Peyer's patch (tissue), 4 donors: ENCODE measurements at regions not wholly inside any gene's neighbourhood (a gene's known extent, or its start where the extent isn't known, plus 50 kb on each side); places are given as distances from the start of the nearest gene placed in this dataset.

Source experiments
- CTCF ChIP-seq, 6 experiments: fragments of 450-650 bp in 4 of 6; fragments of 200-600 bp in 2 of 6; sonication (generic) in 1 of 6; IDR thresholded peaks; one replicate each; pipeline ENCODE4 v1.5.1; 2017 to 2019; ENCODE audit warnings: antibody characterized with exemption in 6 of 6, mild to moderate bottlenecking in 3 of 6, moderate library complexity in 1 of 6
- POLR2A ChIP-seq, 2 donors: fragments of 450-650 bp; IDR thresholded peaks; one replicate each; pipeline ENCODE4 v1.5.1; 2017; ENCODE audit warnings: antibody characterized with exemption in 2 of 2, mild to moderate bottlenecking in 2 of 2, moderate library complexity in 2 of 2

- TF ChIP-seq CTCF (IDR thresholded peaks at IDR 0.05) (no peak), POLR2A (IDR thresholded peaks at IDR 0.05) (no peak)
These were observed 277.6 kb upstream of the NAALADL2 start for GRCh38 chr3:174581558-174581957.
